Transverse colon (tissue), 4 donors: ENCODE measurements at regions not wholly inside any gene's neighbourhood (a gene's known extent, or its start where the extent isn't known, plus 50 kb on each side); places are given as distances from the start of the nearest gene placed in this dataset.

Source experiments
- DNase-seq: peaks from one replicate; pipeline ENCODE4 v3.0.0-alpha.2; 2019
- H3K27ac ChIP-seq, 4 donors: fragments of 200-600 bp; sonication (generic); 2 replicates each; pipeline ENCODE4 v1.5.1; 2016 to 2018; ENCODE audit warnings: inconsistent platforms in 4 of 4
- H3K27me3 ChIP-seq: fragments of 200-600 bp; sonication (generic); 2 replicates; pipeline ENCODE4 v1.5.1; 2017; ENCODE audit warnings: inconsistent platforms
- H3K36me3 ChIP-seq, 4 donors: fragments of 200-600 bp; sonication (generic); 2 replicates each; pipeline ENCODE4 v1.5.1; 2017 to 2019; ENCODE audit warnings: inconsistent platforms in 4 of 4
- H3K4me1 ChIP-seq, 4 donors: fragments of 200-600 bp; sonication (generic); 2 replicates each; pipeline ENCODE4 v1.5.1; 2017 to 2020; ENCODE audit warnings: inconsistent platforms in 4 of 4
- H3K4me3 ChIP-seq, 4 donors: fragments of 200-600 bp; sonication (generic); 1 replicate in 1 of 4; 2 replicates in 3 of 4; pipeline versions ENCODE4 v1.5.1 to v1.6.1; 2017 to 2019; ENCODE audit warnings: inconsistent platforms in 4 of 4
- H3K9me3 ChIP-seq, 2 donors: fragments of 200-600 bp; sonication (generic); 2 replicates each; pipeline ENCODE4 v1.5.1; 2017 to 2019; ENCODE audit warnings: inconsistent platforms in 2 of 2
- CTCF ChIP-seq, 5 experiments: fragments of 200-600 bp in 3 of 5; fragments of 450-650 bp in 2 of 5; sonication (generic) in 3 of 5; IDR thresholded peaks; 1 replicate in 2 of 5; 2 replicates in 3 of 5; pipeline ENCODE4 v1.5.1; 2016 to 2017; ENCODE audit warnings: antibody characterized with exemption in 5 of 5, inconsistent platforms in 3 of 5, mild to moderate bottlenecking in 2 of 5, moderate library complexity in 1 of 5
- EP300 ChIP-seq: sonication (generic); formaldehyde crosslinking; IDR thresholded peaks from one replicate; pipeline ENCODE4 v1.6.1; 2017; ENCODE audit warnings: antibody characterized with exemption, low read depth
- POLR2A ChIP-seq: fragments of 450-650 bp; IDR thresholded peaks from one replicate; pipeline ENCODE4 v1.6.1; 2016; ENCODE audit warnings: antibody characterized with exemption, mild to moderate bottlenecking, moderate library complexity
- POLR2AphosphoS5 ChIP-seq, 3 donors: sonication (generic); formaldehyde crosslinking; IDR thresholded peaks; one replicate each; pipeline ENCODE4 v1.6.1; 2016; ENCODE audit warnings: antibody characterized with exemption in 3 of 3
- WGBS, 2 donors: methylation state at CpG; one replicate each; pipeline ENCODE4 v1.1.5; 2018; ENCODE audit warnings: low coverage in 1 of 2; 5-methylcytosine and 5-hydroxymethylcytosine counted together
- in situ Hi-C, 4 donors: fragments of 200-750 bp; cut with MboI; loops; one replicate each; pipeline versions ENCODE4 v1.15.0 to v1.15.1; 2017; ENCODE audit warnings: low sequenced_read_pairs in 3 of 4, low pct_ligation_motif_present in 1 of 4, low pct_unique_long_range_greater_than_20kb in 1 of 4
- intact Hi-C: fragments of 100-400 bp; cut with DNase I; formaldehyde crosslinking; loops from one replicate; pipeline ENCODE4 v1.15.1; 2023; ENCODE audit warnings: low total_unique reads

- intact Hi-C loops = no loop called here
- H3K36me3 ChIP-seq = no peaks in the 10 kb centered on the region
- TF ChIP-seq EP300 = no peak
- TF ChIP-seq POLR2A = no peak
- TF ChIP-seq CTCF (IDR thresholded peaks at IDR 0.05) = no peak
- no peak for TF ChIP-seq POLR2AphosphoS5 (IDR thresholded peaks at IDR 0.05)
- H3K27ac ChIP-seq = no peak overlapping the region
- no peaks in the 10 kb centered on the region for H3K27me3 ChIP-seq
- no peak for DNase-seq
- H3K4me1 ChIP-seq = no peaks in the 10 kb centered on the region
- no peak overlapping the region for H3K4me3 ChIP-seq
- H3K9me3 ChIP-seq = no peaks in the 10 kb centered on the region
- in situ Hi-C loops = no loop called here
Observed at GRCh38 chr12:81991868-81992267, 232.7 kb upstream of the PPFIA2 start.

GRCh38 chr12:81988362-81988761 lies 229.2 kb upstream of the PPFIA2 start:
- DNase-seq = no peak
- in situ Hi-C loops (no loop called here), intact Hi-C loops (no loop called here)
- H3K9me3 ChIP-seq = no peaks in the 10 kb centered on the region
- H3K27ac ChIP-seq = no peak overlapping the region
- H3K36me3 ChIP-seq = no peaks in the 10 kb centered on the region
- 88 to 92% methylated on average over 1 of the region's 1 CpG for WGBS, 2 donors
- TF ChIP-seq POLR2AphosphoS5 (IDR thresholded peaks at IDR 0.05) (no peak), EP300 (no peak), POLR2A (no peak), CTCF (IDR thresholded peaks at IDR 0.05) (no peak)
- no peak overlapping the region for H3K4me3 ChIP-seq
- H3K4me1 ChIP-seq = no peaks in the 10 kb centered on the region
- no peaks in the 10 kb centered on the region for H3K27me3 ChIP-seq

GRCh38 chr12:81987371-81987770 lies 228.2 kb upstream of the PPFIA2 start:
- no peaks in the 10 kb centered on the region for H3K36me3 ChIP-seq
- no peaks in the 10 kb centered on the region for H3K9me3 ChIP-seq
- TF ChIP-seq POLR2A (no peak), CTCF (IDR thresholded peaks at IDR 0.05) (no peak), POLR2AphosphoS5 (IDR thresholded peaks at IDR 0.05) (no peak), EP300 (no peak)
- no peak for DNase-seq
- in situ Hi-C loops = no loop called here
- no peak overlapping the region for H3K4me3 ChIP-seq
- H3K27ac ChIP-seq = no peak overlapping the region
- H3K27me3 ChIP-seq = no peaks in the 10 kb centered on the region
- intact Hi-C loops = no loop called here
- no peaks in the 10 kb centered on the region for H3K4me1 ChIP-seq
- 53 to 66% methylated on average over 2 of the region's 2 CpGs for WGBS, 2 donors

- H3K27ac ChIP-seq = no peak overlapping the region
- H3K9me3 ChIP-seq = no peaks in the 10 kb centered on the region
- in situ Hi-C loops = no loop called here
- no peaks in the 10 kb centered on the region for H3K36me3 ChIP-seq
- no peak overlapping the region for H3K4me3 ChIP-seq
- H3K4me1 ChIP-seq = no peaks in the 10 kb centered on the region
- intact Hi-C loops = no loop called here
- TF ChIP-seq CTCF (IDR thresholded peaks at IDR 0.05) = no peak
- TF ChIP-seq POLR2A = no peak
- no peak for TF ChIP-seq POLR2AphosphoS5 (IDR thresholded peaks at IDR 0.05)
- no peak for TF ChIP-seq EP300
- DNase-seq = no peak
- 72 to 91% methylated on average over 2 of the region's 2 CpGs for WGBS, 2 donors
- H3K27me3 ChIP-seq = no peaks in the 10 kb centered on the region
Observed at GRCh38 chr12:81976661-81977060, 217.5 kb upstream of the PPFIA2 start.
